Kidney (tissue), 13 donors: ENCODE measurements at regions not wholly inside any gene's neighbourhood (a gene's known extent, or its start where the extent isn't known, plus 50 kb on each side); places are given as distances from the start of the nearest gene placed in this dataset.
"Not testable (repeated sequence)": the region's sequence is repeated elsewhere in the genome, so short reads cannot be mapped to it uniquely, and the experiment has no call there.

Source experiments
- DNase-seq, 5 donors: peaks; one replicate each; pipeline ENCODE4 v3.0.0-alpha.2; 2013 to 2020
- FAIRE-seq: peaks from 2 replicates; lab custom pipeline; 2012; peaks lifted over from hg19 to GRCh38; lab: Jason Lieb, UNC
- H3K27ac ChIP-seq, 2 donors: one replicate each; pipeline ENCODE4 v1.7.0; 2013; ENCODE audit warnings: low read depth in 2 of 2, low read length in 2 of 2, inconsistent platforms in 1 of 2
- H3K27me3 ChIP-seq: one replicate; pipeline ENCODE4 v1.7.1; 2013; ENCODE audit warnings: low read length, inconsistent platforms; ENCODE audit not compliant: control insufficient read depth, insufficient read depth
- H3K36me3 ChIP-seq, 3 donors: one replicate each; pipeline versions ENCODE4 v1.7.0 to v1.7.1; 2013; ENCODE audit warnings: low read length in 3 of 3, control low read depth in 1 of 3, inconsistent platforms in 1 of 3; ENCODE audit not compliant: insufficient read depth in 3 of 3, control insufficient read depth in 2 of 3
- H3K4me1 ChIP-seq, 3 donors: one replicate each; pipeline versions ENCODE4 v1.7.0 to v1.7.1; 2013; ENCODE audit warnings: low read length in 3 of 3, inconsistent platforms in 1 of 3, low read depth in 1 of 3; ENCODE audit not compliant: control insufficient read depth in 2 of 3, insufficient read depth in 2 of 3
- H3K4me3 ChIP-seq, 3 donors: one replicate each; pipeline versions ENCODE4 v1.7.0 to v1.8.1; 2013; ENCODE audit warnings: low read length in 3 of 3, control low read depth in 1 of 3, inconsistent platforms in 1 of 3
- H3K9ac ChIP-seq, 3 donors: one replicate each; pipeline versions ENCODE4 v1.7.0 to v1.7.1; 2013; ENCODE audit warnings: low read length in 3 of 3, control low read depth in 1 of 3, inconsistent platforms in 1 of 3
- H3K9me3 ChIP-seq, 3 donors: one replicate each; pipeline versions ENCODE4 v1.7.0 to v1.7.1; 2013; ENCODE audit warnings: low read length in 3 of 3, control low read depth in 1 of 3, inconsistent platforms in 1 of 3; ENCODE audit not compliant: control insufficient read depth in 2 of 3, insufficient read depth in 1 of 3
- CTCF ChIP-seq: IDR thresholded peaks from 3 replicates; pipeline ENCODE4 v1.5.1; 2012; ENCODE audit warnings: mild to moderate bottlenecking, moderate library complexity, borderline replicate concordance; ENCODE audit not compliant: insufficient read depth; ENCODE audit errors: extremely low read depth
- intact Hi-C: fragments of 100-400 bp; cut with DNase I; formaldehyde crosslinking; loops from one replicate; pipeline ENCODE4 v1.11.1; 2022
- donor health status: control.
- donor health status: control.
- donor health status: control.
- donor health status: control.
- donor health status: control.
- donor health status: DM: yes; HTN: yes; CAD: no.
- donor health status: Normal renal cell carcinoma (clear cell type).

- intact Hi-C loops, FAIRE-seq, H3K9ac ChIP-seq, H3K27me3 ChIP-seq, H3K4me1 ChIP-seq, H3K4me3 ChIP-seq, H3K27ac ChIP-seq, H3K36me3 ChIP-seq, H3K9me3 ChIP-seq: not testable (repeated sequence)
- peak in 1 of 5 donors; percentile 56 for DNase-seq
Observed at GRCh38 chr18:15003636-15004269, 255.8 kb downstream of the ANKRD30B start.

GRCh38 chr18:15004270-15004973, 256.4 kb downstream of the ANKRD30B start:
- DNase-seq = peak in 1 of 5 donors; percentile 60
- H3K9ac ChIP-seq, H3K9me3 ChIP-seq, H3K4me3 ChIP-seq, H3K4me1 ChIP-seq, intact Hi-C loops, FAIRE-seq, H3K36me3 ChIP-seq, H3K27me3 ChIP-seq, H3K27ac ChIP-seq: not testable (repeated sequence)

GRCh38 chr18:15005313-15006130, 257.6 kb downstream of the ANKRD30B start:
- FAIRE-seq (no peak), DNase-seq (peak in 1 of 5 donors; percentile 61)
- H3K36me3 ChIP-seq = no peaks in the 10 kb centered on the region
- intact Hi-C loops = no loop called here
- no peak for TF ChIP-seq CTCF
- no peak overlapping the region for H3K9ac ChIP-seq
- no peaks in the 10 kb centered on the region for H3K4me1 ChIP-seq
- H3K4me3 ChIP-seq = no peak overlapping the region
- H3K27ac ChIP-seq = no peak overlapping the region
- H3K9me3 ChIP-seq = no peaks in the 10 kb centered on the region
- no peaks in the 10 kb centered on the region for H3K27me3 ChIP-seq

GRCh38 chr18:15006616-15007015, 258.6 kb downstream of the ANKRD30B start:
- H3K9ac ChIP-seq, H3K36me3 ChIP-seq, H3K27me3 ChIP-seq, H3K4me1 ChIP-seq, H3K9me3 ChIP-seq, DNase-seq, FAIRE-seq, intact Hi-C loops, H3K4me3 ChIP-seq, H3K27ac ChIP-seq: not testable (repeated sequence)

- intact Hi-C loops, H3K4me3 ChIP-seq, H3K27ac ChIP-seq, DNase-seq, H3K9ac ChIP-seq, H3K36me3 ChIP-seq, H3K27me3 ChIP-seq, H3K4me1 ChIP-seq, H3K9me3 ChIP-seq: not testable (repeated sequence)
- peak; percentile 90 for FAIRE-seq
Observed at GRCh38 chr18:15026041-15026440, 278.1 kb downstream of the ANKRD30B start.

GRCh38 chr18:15028037-15028436, 280.1 kb downstream of the ANKRD30B start:
- H3K36me3 ChIP-seq, DNase-seq, H3K9me3 ChIP-seq, H3K4me3 ChIP-seq, H3K27me3 ChIP-seq, H3K27ac ChIP-seq, H3K9ac ChIP-seq, H3K4me1 ChIP-seq, intact Hi-C loops: not testable (repeated sequence)
- peak; percentile 95 for FAIRE-seq

- H3K4me3 ChIP-seq, intact Hi-C loops, H3K27me3 ChIP-seq, H3K36me3 ChIP-seq, DNase-seq, H3K9ac ChIP-seq, H3K27ac ChIP-seq, H3K4me1 ChIP-seq, H3K9me3 ChIP-seq, FAIRE-seq: not testable (repeated sequence)
Observed at GRCh38 chr18:15060279-15060880, 312.4 kb downstream of the ANKRD30B start.
